Calu3 (cell line): ENCODE measurements at regions not wholly inside any gene's neighbourhood (a gene's known extent, or its start where the extent isn't known, plus 50 kb on each side); places are given as distances from the start of the nearest gene placed in this dataset.
"Not testable (repeated sequence)": the region's sequence is repeated elsewhere in the genome, so short reads cannot be mapped to it uniquely, and the experiment has no call there.

Source experiments
- BruUV-seq: library from RNA; stranded (reverse); fragments of 400-500 nt; replicated peaks from 2 replicates; lab custom pipeline; 2021; lab: Mats Ljungman, UMichigan
- CTCF ChIA-PET: fragments of 300-600 bp; sonication (Branson Sonifier 250); formaldehyde crosslinking; loops from one replicate; lab custom pipeline; 2022; ENCODE audit warnings: antibody characterized with exemption; lab: Charles Lee
- DNase-seq: peaks from one replicate; pipeline ENCODE4 v3.0.0; 2022
- H3K27ac Mint-ChIP-seq: one replicate; pipeline ENCODE4 v1.8.0; 2022; ENCODE audit warnings: mixed read lengths; ENCODE audit not compliant: unreplicated experiment
- H3K27me3 Mint-ChIP-seq: one replicate; pipeline ENCODE4 v1.8.0; 2022; ENCODE audit warnings: mixed read lengths; ENCODE audit not compliant: unreplicated experiment
- H3K36me3 Mint-ChIP-seq: one replicate; pipeline ENCODE4 v1.8.0; 2022; ENCODE audit warnings: mild to moderate bottlenecking, moderate library complexity, mixed read lengths; ENCODE audit not compliant: insufficient read depth, unreplicated experiment
- H3K4me1 Mint-ChIP-seq: one replicate; pipeline ENCODE4 v1.8.0; 2022; ENCODE audit warnings: mild to moderate bottlenecking, low read depth, mixed read lengths; ENCODE audit not compliant: unreplicated experiment
- H3K4me3 Mint-ChIP-seq: one replicate; pipeline ENCODE4 v1.8.0; 2022; ENCODE audit warnings: mild to moderate bottlenecking, low read depth, moderate library complexity, mixed read lengths; ENCODE audit not compliant: unreplicated experiment
- H3K9me3 Mint-ChIP-seq: one replicate; pipeline ENCODE4 v1.8.0; 2022; ENCODE audit warnings: low read depth, mixed read lengths; ENCODE audit not compliant: unreplicated experiment
- intact Hi-C: fragments of 100-400 bp; cut with micrococcal nuclease; formaldehyde crosslinking; loops from one replicate; pipeline ENCODE4 v1.10.0; 2022; ENCODE audit not compliant: unreplicated experiment
- TF ChIP-seq, protein P1 (sequence below): fragments of 200-600 bp; IDR thresholded peaks from one replicate; pipeline ENCODE4 v1.8.0; 2022; ENCODE audit warnings: antibody characterized with exemption; ENCODE audit not compliant: unreplicated experiment

GRCh38 chrX:151100799-151101198 is 75.6 kb upstream of the GPR50 start:
- Mint-ChIP-seq H3K4me1 (no peaks in the 10 kb centered on the region), H3K27ac (no peak overlapping the region), H3K9me3 (no peaks in the 10 kb centered on the region), H3K4me3 (no peak overlapping the region), H3K27me3 (peaks cover 62% of the 10 kb centered on the region), H3K36me3 (no peaks in the 10 kb centered on the region)
- CTCF ChIA-PET = no interaction called here
- intact Hi-C loops = no loop called here
- no TSS peak for BruUV-seq
- no peak for DNase-seq
- TF ChIP-seq, protein P1, sequence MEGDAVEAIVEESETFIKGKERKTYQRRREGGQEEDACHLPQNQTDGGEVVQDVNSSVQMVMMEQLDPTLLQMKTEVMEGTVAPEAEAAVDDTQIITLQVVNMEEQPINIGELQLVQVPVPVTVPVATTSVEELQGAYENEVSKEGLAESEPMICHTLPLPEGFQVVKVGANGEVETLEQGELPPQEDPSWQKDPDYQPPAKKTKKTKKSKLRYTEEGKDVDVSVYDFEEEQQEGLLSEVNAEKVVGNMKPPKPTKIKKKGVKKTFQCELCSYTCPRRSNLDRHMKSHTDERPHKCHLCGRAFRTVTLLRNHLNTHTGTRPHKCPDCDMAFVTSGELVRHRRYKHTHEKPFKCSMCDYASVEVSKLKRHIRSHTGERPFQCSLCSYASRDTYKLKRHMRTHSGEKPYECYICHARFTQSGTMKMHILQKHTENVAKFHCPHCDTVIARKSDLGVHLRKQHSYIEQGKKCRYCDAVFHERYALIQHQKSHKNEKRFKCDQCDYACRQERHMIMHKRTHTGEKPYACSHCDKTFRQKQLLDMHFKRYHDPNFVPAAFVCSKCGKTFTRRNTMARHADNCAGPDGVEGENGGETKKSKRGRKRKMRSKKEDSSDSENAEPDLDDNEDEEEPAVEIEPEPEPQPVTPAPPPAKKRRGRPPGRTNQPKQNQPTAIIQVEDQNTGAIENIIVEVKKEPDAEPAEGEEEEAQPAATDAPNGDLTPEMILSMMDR = no peak

GRCh38 chrX:151113200-151113599 is 63.2 kb upstream of the GPR50 start:
- BruUV-seq, H3K27ac Mint-ChIP-seq, H3K4me3 Mint-ChIP-seq, H3K9me3 Mint-ChIP-seq, H3K4me1 Mint-ChIP-seq, intact Hi-C loops, DNase-seq, CTCF ChIA-PET, H3K36me3 Mint-ChIP-seq: not testable (repeated sequence)
- peaks cover 35% of the 10 kb centered on the region for H3K27me3 Mint-ChIP-seq
